Fibroblast of skin of back (primary cell): ENCODE measurements at regions not wholly inside any gene's neighbourhood (a gene's known extent, or its start where the extent isn't known, plus 50 kb on each side); places are given as distances from the start of the nearest gene placed in this dataset.
A peak's percentile ranks its signal among the peaks of the same experiment; 100 is the strongest.

Experiments
- DNase-seq: peaks from one replicate; pipeline ENCODE4 v3.0.0-alpha.2; 2013

GRCh38 chr22:48558016-48558415 lies 1269.7 kb downstream of the BRD1 start:
- DNase-seq, result no peak

DNA sequence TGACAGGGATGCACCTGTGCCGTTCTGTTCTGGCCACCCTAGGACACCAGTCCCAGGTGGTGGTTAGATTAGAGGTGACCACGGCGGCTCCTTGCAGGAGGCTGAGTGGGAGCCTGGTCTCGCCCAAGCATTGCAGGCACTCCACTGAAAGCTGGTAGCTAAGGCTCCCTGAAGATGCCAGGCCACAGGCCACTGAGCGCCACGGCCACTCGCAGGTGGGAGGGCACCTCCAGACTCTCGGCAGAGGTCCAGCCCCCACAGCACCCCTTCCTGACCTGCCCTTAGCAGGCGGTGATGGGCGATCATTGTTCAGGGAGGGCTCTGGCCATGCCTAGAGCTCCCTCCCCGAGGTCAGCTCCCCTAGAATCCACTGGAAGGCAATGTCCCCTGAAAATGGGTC lies 1270.2 kb downstream of the BRD1 start:
- no peak for DNase-seq

DNA sequence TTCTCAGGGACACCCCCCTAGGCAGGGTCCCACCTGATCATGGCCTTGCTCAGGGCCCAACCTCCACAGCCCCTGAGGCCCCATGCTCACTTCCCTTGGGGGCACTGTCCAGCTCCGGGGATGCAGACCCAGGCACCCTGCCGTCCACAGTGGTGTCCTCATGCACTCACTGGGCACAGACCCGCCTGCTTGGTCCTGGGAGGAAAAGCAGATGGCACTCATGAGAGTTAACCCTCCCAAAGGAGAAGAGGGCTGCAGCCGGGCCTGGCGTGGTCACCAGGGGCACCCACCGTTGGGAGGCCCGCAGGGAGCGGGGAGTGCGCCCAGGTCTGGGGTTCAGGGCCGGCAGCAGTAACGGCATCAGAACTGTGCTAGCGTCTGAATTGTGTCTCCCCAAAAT lies 1270.9 kb downstream of the BRD1 start:
- no peak for DNase-seq

- DNase-seq, result no peak
Observed at GRCh38 chr22:48556222-48556621, 1271.5 kb downstream of the BRD1 start.

- DNase-seq, result no peak
Observed at GRCh38 chr22:48555606-48556005, 1272.1 kb downstream of the BRD1 start.

DNA sequence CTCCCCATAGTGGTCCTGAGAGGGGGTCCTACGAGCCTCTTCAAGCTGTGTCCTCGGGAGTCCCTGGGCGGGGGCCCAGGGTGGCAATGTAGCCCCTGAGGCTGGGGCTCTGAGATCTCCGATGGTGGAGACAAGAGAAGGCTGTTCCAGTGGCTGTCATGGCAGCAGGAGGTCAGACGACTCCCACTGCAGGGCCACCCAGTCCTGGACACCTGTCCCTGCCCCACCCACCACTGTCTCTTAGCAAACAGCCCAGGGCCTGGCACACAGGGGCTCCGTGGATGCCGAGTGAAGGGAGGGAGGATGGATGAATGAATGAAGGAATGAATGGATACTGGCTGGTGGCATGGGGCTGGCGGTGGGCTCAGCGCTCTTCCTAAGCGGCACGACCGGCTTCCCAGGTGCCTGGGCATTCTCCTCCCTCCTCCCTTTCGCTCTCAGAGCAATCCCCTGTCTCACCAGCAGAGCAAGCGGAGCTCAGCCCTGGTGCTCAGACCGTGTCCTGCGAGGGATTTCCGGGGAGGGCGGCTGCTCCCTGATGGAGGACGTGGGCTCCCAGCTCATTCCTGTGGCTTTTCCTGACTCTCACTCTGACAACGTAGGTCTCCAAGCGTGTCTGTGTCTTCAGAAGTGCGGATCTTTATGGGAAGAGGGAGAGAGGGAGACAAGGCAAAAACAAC lies 1272.6 kb downstream of the BRD1 start:
- DNase-seq, result peak; percentile 69

- no peak for DNase-seq
Observed at GRCh38 chr22:48553694-48554308, 1273.9 kb downstream of the BRD1 start.

GRCh38 chr22:48553119-48553518 lies 1274.6 kb downstream of the BRD1 start:
- DNase-seq, result no peak

DNA sequence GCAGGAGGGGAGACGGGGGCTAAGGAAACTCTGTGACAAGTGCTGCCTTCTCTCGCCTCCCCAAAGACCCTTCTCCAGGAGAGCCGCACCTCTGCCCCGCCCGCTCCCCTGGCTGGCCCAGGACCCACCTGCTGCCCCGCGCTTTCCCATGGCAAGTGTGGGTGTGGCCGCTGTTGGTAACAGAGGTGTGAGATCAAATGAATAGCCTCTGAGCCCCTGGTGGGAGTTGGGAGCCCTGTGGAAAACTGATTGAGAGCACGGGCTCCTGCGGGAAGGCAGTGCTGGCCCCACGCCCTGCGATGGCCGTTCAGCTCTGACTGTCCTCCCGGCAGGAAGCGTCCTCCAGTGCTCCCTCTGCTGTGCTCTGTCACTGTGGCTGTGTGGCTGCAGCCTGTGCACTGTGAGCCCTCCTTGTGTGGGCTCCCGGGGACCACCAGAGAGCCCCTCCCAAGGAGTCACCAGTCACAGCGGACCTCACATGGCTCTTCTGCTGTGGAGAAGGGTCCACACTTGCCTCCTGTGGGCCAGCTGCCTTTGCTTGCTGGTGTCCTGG lies 1275.9 kb downstream of the BRD1 start:
- no peak for DNase-seq

DNA sequence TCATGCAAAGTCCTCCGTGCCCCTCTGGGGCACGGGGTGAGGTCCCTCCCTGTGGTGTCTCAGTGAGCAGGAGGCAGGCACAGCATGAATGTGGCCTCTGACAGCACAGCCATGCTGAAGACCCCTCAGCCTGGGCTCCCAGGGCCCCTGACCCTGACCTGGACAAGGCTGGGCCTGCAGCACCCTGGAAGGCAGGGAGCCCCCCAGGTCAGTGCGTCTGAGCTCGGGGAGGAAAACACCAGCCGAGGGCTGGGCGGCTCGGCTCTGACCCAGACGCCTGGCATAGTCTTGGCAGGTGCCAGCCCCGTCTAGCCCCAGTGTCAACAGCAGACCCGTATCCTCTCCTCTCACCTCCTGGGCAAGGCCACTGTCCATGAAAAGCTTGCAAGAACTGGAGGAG lies 1276.6 kb downstream of the BRD1 start:
- no peak for DNase-seq

GRCh38 chr22:48548391-48548790 lies 1279.3 kb downstream of the BRD1 start:
- no peak for DNase-seq

GRCh38 chr22:48547971-48548370 lies 1279.7 kb downstream of the BRD1 start:
- DNase-seq, result no peak

- no peak for DNase-seq
Observed at GRCh38 chr22:48546653-48547424, 1280.8 kb downstream of the BRD1 start.

DNA sequence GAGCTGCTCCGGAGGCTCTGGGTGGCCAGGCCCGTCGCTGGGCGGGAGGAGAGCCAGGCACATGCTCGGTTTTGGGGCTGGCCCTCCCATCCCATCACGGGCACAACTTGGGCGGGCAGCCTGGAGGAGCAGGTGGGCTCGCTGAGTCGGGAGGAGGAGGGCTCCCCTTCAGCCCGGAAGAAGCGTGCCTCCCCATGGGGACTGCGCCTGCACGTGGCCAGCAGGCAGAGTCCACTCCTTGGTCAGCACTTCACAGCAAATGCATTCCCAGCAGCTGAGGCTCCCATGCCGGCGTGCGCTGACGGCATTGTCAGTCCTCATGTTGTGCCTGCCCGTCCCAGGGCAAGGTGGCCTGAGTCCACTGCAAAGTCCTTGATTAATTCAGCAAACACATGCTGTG lies 1281.7 kb downstream of the BRD1 start:
- DNase-seq, result no peak

- DNase-seq, result no peak
Observed at GRCh38 chr22:48541401-48542098, 1286.1 kb downstream of the BRD1 start.

DNA sequence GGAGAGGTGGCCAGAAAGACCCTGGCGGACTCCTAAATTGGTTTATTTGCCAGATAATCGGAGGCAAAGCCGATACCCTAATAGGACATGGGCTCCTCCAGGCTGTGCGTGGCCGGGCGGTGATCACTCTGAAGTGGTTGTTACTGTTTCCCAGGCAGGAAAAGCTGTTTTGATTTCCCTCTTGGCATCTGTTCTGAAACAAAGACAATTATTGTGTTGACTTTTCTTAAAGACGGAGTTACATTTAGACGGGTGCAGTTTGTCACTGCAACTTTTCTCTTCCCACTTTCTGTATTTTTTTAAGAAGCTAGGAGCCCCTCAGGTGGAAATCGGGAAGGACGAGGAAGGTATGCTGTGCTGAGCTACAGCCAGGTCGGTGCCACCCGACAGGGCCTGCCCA lies 1288.4 kb downstream of the BRD1 start:
- DNase-seq, result no peak

- no peak for DNase-seq
Observed at GRCh38 chr22:48538291-48538820, 1289.3 kb downstream of the BRD1 start.

GRCh38 chr22:48537343-48537680 lies 1290.4 kb downstream of the BRD1 start:
- no peak for DNase-seq

DNA sequence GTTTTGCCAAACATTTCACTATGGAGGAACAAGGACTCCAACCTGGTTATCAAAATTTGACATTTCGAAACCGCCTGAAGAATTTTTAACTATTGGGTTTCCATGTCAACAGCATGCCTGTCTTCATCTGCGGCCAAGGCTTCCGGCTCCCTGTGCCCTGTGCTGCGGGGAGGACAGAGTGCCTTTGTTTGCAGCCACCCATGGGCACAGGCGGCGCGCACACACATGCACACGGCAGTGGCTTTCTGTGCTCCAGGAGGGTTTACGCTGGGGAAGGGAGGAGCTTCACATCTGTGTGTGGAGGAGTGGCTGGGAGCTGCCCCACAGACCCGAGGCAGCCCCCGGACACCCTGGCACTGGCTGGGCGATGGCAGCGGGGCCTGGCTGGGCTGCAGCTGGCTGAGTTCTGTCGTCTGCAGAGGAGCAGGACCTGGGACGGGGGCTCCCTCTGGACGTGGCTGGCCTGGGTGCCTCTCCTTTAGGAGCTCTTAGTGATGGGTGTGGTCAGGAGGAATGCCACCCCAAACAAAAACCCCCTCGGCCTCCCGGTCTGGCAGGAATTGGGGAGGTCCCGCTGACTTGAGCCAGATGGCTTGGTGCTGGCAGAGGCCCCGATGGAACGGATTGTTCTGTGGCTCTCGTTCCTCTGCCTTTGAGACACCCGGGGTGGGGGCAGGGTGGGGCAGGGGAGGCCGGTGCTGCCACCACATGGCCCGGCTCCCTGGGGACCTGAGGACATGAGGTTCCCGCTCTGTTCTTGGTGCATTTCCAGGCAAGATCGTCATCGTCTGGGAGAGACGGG lies 1290.9 kb downstream of the BRD1 start:
- peak; percentile 30 for DNase-seq

DNA sequence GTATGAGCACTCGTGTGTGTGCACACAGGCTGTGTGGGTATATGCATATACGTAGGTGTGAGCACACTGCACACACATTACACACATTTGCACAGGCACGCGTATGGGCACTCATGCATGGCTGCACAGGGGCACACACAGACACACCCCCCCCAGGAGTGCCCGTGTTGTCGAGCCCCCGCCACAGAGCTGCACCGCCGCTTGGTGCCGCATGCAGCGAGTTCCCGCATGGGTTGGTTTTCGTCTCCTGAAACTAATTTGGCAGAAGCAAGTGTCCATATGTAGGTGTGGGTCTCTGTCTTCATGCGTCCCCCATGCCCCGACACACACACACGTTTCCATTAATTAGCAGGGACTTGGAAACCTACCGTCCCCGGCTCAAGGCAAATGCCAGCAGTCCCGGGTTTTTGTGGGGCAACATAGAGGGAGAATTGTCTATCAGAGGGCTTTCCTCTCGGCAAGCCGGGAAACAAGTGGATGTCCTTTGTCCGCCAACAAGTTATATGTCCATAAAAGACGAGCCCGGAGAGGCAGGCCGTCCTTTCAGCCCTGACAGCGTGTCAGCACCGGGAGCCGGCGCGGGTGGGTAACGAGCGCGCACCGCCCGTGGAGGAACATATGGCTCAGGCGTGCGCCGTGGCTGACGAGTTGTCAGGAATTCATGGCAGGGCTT lies 1291.7 kb downstream of the BRD1 start:
- no peak for DNase-seq

DNA sequence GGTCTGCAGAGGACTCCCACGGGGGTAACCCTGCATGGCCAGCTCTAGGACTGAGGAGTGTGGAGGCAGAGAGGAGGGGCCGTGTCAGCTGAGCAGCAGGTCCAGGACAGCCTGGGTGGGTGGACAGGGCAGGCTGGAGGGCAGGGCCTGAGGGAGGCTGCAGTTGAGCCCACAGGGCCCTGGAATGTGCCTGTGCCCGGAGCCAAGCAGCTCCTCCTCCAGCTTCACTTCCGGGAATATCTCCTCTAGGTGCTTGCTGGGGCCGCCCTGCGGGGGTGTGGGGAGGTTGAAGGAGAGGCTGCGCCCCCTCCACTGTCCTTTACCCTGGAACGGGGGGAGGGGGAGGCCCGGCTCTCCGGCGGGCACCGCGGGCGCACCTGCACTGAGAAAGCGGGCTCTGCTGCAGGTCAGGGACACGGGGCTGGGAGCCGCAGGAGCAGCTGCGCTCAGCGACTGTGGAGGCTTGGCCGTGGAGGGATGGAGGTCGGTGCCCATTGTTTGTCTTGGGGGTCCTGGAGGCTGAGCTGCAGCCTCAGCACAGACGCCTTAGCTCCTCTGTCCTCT lies 1293.2 kb downstream of the BRD1 start:
- DNase-seq, result no peak
